Vagina (tissue), 2 donors: ENCODE measurements at regions not wholly inside any gene's neighbourhood (a gene's known extent, or its start where the extent isn't known, plus 50 kb on each side); places are given as distances from the start of the nearest gene placed in this dataset.
"Not testable (repeated sequence)": the region's sequence is repeated elsewhere in the genome, so short reads cannot be mapped to it uniquely, and the experiment has no call there.

Source experiments
- DNase-seq, 2 donors: peaks; one replicate each; pipeline ENCODE4 v3.0.0-alpha.2; 2017; ENCODE audit errors: extremely low spot score in 2 of 2
- H3K27ac ChIP-seq: fragments of 200-600 bp; sonication (generic); one replicate; pipeline ENCODE4 v1.5.1; 2019
- H3K27me3 ChIP-seq: fragments of 200-600 bp; sonication (generic); one replicate; pipeline ENCODE4 v1.5.1; 2019
- H3K36me3 ChIP-seq, 2 donors: fragments of 200-600 bp; sonication (generic); one replicate each; pipeline ENCODE4 v1.5.1; 2017 to 2019
- H3K4me1 ChIP-seq: fragments of 200-600 bp; sonication (generic); one replicate; pipeline ENCODE4 v1.5.1; 2019
- H3K4me3 ChIP-seq, 2 donors: fragments of 200-600 bp; sonication (generic); 1 replicate in 1 of 2; 2 replicates in 1 of 2; pipeline ENCODE4 v1.5.1; 2016 to 2019
- H3K9me3 ChIP-seq: fragments of 200-600 bp; sonication (generic); one replicate; pipeline ENCODE4 v1.5.1; 2019
- POLR2A ChIP-seq, 2 donors: fragments of 450-650 bp; IDR thresholded peaks; one replicate each; pipeline ENCODE4 v1.6.1; 2017; ENCODE audit warnings: antibody characterized with exemption in 2 of 2, mild to moderate bottlenecking in 2 of 2, moderate library complexity in 2 of 2
- POLR2AphosphoS5 ChIP-seq, 2 donors: sonication (generic); formaldehyde crosslinking; IDR thresholded peaks; one replicate each; pipeline ENCODE4 v1.9.0; 2017; ENCODE audit warnings: antibody characterized with exemption in 2 of 2, mild to moderate bottlenecking in 2 of 2, low read depth in 1 of 2; ENCODE audit not compliant: insufficient read depth in 1 of 2
- intact Hi-C: fragments of 100-400 bp; cut with DNase I; formaldehyde crosslinking; loops from one replicate; pipeline ENCODE4 v1.15.1; 2023
- TF ChIP-seq, protein P1 (sequence below), 3 experiments: fragments of 450-650 bp in 2 of 3; fragments of 200-600 bp in 1 of 3; sonication (generic) in 1 of 3; IDR thresholded peaks; one replicate each; pipeline ENCODE4 v1.5.1; 2017 to 2019; ENCODE audit warnings: antibody characterized with exemption in 3 of 3, mild to moderate bottlenecking in 2 of 3, moderate library complexity in 2 of 3

DNA sequence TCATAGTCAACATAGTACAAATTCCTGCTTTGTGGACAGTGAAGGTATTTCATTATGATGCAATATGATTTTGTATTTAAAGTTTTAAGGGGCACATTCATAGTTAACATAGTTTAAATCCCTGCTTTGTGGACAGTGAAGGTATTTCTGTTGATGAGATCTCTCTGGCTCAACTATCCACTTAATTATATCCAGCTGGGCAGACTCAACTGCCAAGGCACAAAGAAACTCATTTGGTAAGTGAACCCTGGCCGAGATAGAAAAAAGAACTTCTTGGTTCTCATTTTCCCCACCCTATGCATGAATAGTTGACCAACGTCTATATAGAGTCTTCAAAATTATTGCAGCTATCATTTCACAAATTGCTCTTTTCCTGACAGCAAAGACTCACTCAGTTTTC, 1194.6 kb downstream of the NCAM2 start:
- DNase-seq: no peak
- Histone ChIP-seq H3K9me3 (no peaks in the 10 kb centered on the region), H3K4me3 (no peak overlapping the region), H3K27me3 (no peaks in the 10 kb centered on the region), H3K36me3 (no peaks in the 10 kb centered on the region), H3K27ac (no peak overlapping the region), H3K4me1 (no peaks in the 10 kb centered on the region)
- intact Hi-C loops: no loop called here
- TF ChIP-seq POLR2AphosphoS5 (IDR thresholded peaks at IDR 0.05; ENCODE audit: insufficient read depth in 1 of 2, low read depth in 1 of 2) (no peak), POLR2A (IDR thresholded peaks at IDR 0.05) (no peak)
- TF ChIP-seq, protein P1, sequence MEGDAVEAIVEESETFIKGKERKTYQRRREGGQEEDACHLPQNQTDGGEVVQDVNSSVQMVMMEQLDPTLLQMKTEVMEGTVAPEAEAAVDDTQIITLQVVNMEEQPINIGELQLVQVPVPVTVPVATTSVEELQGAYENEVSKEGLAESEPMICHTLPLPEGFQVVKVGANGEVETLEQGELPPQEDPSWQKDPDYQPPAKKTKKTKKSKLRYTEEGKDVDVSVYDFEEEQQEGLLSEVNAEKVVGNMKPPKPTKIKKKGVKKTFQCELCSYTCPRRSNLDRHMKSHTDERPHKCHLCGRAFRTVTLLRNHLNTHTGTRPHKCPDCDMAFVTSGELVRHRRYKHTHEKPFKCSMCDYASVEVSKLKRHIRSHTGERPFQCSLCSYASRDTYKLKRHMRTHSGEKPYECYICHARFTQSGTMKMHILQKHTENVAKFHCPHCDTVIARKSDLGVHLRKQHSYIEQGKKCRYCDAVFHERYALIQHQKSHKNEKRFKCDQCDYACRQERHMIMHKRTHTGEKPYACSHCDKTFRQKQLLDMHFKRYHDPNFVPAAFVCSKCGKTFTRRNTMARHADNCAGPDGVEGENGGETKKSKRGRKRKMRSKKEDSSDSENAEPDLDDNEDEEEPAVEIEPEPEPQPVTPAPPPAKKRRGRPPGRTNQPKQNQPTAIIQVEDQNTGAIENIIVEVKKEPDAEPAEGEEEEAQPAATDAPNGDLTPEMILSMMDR (IDR thresholded peaks at IDR 0.05): no peak

DNA sequence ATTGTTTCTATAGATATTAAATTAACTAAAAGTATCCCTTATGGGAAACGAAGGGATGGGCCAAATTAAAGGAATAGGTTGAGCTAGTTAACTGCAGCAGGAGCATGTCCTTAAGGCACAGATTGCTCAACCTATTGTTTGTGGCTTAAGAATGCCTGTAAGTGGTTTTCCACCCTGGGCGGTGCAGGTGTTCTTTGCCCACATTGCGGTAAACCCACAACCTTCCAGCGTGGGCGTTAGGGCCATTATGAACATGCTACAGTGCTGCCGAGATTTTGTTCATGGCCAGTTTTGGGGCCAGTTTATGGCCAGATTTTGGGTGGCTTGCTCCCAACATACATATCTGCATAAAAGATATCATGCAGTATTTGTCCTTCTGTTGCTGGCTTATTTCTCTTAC, 1196.8 kb downstream of the NCAM2 start:
- H3K4me3 ChIP-seq, H3K36me3 ChIP-seq, H3K27me3 ChIP-seq, intact Hi-C loops, H3K27ac ChIP-seq, H3K4me1 ChIP-seq, H3K9me3 ChIP-seq, DNase-seq: not testable (repeated sequence)

DNA sequence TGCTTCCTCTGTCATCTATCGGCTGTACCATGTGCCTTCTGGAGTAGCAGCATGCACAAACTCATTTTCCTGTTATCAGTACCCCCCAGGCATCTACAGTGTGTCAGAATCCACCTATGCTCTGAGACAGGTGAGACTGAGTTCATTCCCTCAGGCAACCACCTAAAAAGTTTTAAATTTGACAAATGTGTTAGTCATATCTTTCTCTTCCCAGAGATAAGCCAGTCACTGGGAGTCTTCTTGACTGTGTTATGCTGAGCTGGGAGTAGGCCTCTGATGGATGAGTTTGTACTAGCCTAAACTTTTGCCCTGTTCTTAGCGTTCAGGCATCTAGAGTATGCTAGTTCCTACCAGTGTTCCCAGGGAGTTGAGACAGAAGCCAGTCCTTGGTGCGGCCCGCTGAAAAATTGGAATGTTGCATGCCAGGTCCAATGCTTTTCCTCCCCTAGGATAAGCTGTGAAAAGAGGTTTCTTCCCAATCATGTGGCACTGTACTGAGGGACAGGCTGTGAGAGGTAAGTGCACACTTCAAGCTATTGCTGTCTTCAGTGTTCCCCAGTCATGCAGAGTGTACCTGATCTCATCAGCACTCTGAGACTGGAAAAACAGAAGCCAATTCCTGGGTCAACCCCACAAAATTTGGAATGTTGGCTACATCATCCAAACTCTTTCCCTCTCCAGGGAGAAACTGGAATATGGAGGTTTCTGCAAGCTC, 1202.3 kb downstream of the NCAM2 start:
- H3K27me3 ChIP-seq: no peaks in the 10 kb centered on the region

DNA sequence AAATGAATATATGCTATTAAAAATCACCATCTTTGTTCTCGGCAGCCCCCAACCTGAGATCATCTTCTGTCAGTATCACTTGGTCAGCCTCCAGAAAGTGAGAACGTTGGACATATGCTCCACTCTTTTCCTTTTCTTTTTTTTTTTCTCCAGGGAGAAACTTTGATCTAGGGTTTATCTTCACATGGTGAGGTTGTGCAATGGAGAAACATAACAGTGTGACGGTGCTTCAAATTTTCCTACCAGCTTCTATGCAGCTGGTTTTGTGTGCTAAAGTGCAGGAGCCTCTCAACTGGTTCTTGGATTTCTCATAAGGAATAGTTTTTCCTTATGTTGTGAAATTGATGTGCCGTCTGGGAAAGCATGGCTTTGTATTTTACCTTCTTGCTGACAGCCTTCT, 1202.9 kb downstream of the NCAM2 start:
- DNase-seq: no peak
- no peak for TF ChIP-seq POLR2A (IDR thresholded peaks at IDR 0.05)
- TF ChIP-seq, protein P1 (IDR thresholded peaks at IDR 0.05): no peak
- TF ChIP-seq POLR2AphosphoS5 (IDR thresholded peaks at IDR 0.05; ENCODE audit: insufficient read depth in 1 of 2, low read depth in 1 of 2): no peak
- Histone ChIP-seq H3K4me3 (no peak overlapping the region), H3K4me1 (no peaks in the 10 kb centered on the region), H3K27ac (no peak overlapping the region), H3K27me3 (no peaks in the 10 kb centered on the region), H3K36me3 (no peaks in the 10 kb centered on the region), H3K9me3 (no peaks in the 10 kb centered on the region)
- intact Hi-C loops: no loop called here

More for the DNA sequence above, 1202.3 kb downstream of the NCAM2 start:
- TF ChIP-seq, protein P1 (IDR thresholded peaks at IDR 0.05): no peak
- TF ChIP-seq POLR2A (IDR thresholded peaks at IDR 0.05) (no peak), POLR2AphosphoS5 (IDR thresholded peaks at IDR 0.05; ENCODE audit: insufficient read depth in 1 of 2, low read depth in 1 of 2) (no peak)
- Histone ChIP-seq H3K36me3 (no peaks in the 10 kb centered on the region), H3K4me3 (no peak overlapping the region), H3K9me3 (no peaks in the 10 kb centered on the region), H3K4me1 (no peaks in the 10 kb centered on the region), H3K27ac (no peak overlapping the region)
- no peak for DNase-seq
- intact Hi-C loops: no loop called here

DNA sequence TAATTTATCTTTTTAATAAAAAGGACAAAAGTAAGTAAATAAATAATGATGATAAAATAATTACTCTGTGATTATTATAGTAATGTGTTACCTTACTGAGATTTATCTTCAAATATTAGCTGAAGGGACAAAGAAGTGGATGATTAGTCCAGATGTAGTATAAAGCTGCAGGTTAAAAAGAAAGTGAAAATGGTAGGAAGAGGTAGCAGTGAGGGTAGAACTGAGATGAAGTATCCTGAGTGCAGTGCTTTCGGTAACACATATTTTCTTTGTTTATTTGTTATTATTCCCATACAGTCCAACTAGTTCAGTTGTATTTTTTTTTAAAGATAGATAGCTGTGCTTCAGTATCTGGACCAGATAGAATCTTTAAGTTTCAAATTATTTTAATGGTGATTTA, 1203.5 kb downstream of the NCAM2 start:
- Histone ChIP-seq H3K4me1 (no peaks in the 10 kb centered on the region), H3K9me3 (no peaks in the 10 kb centered on the region), H3K27ac (no peak overlapping the region), H3K4me3 (no peak overlapping the region), H3K27me3 (no peaks in the 10 kb centered on the region), H3K36me3 (no peaks in the 10 kb centered on the region)
- no peak for DNase-seq
- TF ChIP-seq, protein P1 (IDR thresholded peaks at IDR 0.05): no peak
- TF ChIP-seq POLR2A (IDR thresholded peaks at IDR 0.05) (no peak), POLR2AphosphoS5 (IDR thresholded peaks at IDR 0.05; ENCODE audit: insufficient read depth in 1 of 2, low read depth in 1 of 2) (no peak)
- intact Hi-C loops: no loop called here
